GM23338 (cell line): ENCODE measurements at regions not wholly inside any gene's neighbourhood (a gene's known extent, or its start where the extent isn't known, plus 50 kb on each side); places are given as distances from the start of the nearest gene placed in this dataset.

Experiments used
- ATAC-seq: fragments of 200-7000 bp; cut with Tn5 transposase; 3 replicates; pipeline ENCODE4 v1.9.1; 2020
- DNase-seq: peaks from one replicate; pipeline ENCODE4 v3.0.0-alpha.2; 2015; ENCODE audit warnings: low spot score
- H2AFZ ChIP-seq: fragments of 200-600 bp; sonication (generic); 2 replicates; pipeline ENCODE4 v1.8.0; 2016; ENCODE audit warnings: antibody characterized with exemption, mild to moderate bottlenecking, moderate library complexity
- H3F3A ChIP-seq: fragments of 200-600 bp; sonication (generic); replicated peaks from 2 replicates; pipeline ENCODE4 v1.8.0; 2017; ENCODE audit warnings: antibody characterized with exemption, mixed run types, low read depth
- H3K27ac ChIP-seq: fragments of 200-600 bp; sonication (generic); 2 replicates; pipeline ENCODE4 v1.6.1; 2016; ENCODE audit warnings: low read depth
- H3K27me3 ChIP-seq: fragments of 200-600 bp; sonication (generic); 2 replicates; pipeline ENCODE4 v1.8.0; 2016; ENCODE audit warnings: mild to moderate bottlenecking, mixed run types, moderate library complexity; ENCODE audit not compliant: insufficient read depth
- H3K36me3 ChIP-seq: fragments of 200-600 bp; sonication (generic); 2 replicates; pipeline ENCODE4 v1.8.0; 2016; ENCODE audit warnings: mild to moderate bottlenecking; ENCODE audit not compliant: insufficient read depth
- H3K4me1 ChIP-seq: fragments of 200-600 bp; sonication (generic); 2 replicates; pipeline ENCODE4 v1.8.0; 2016; ENCODE audit warnings: mild to moderate bottlenecking, moderate library complexity; ENCODE audit not compliant: insufficient read depth
- H3K4me2 ChIP-seq: fragments of 200-600 bp; sonication (generic); 2 replicates; pipeline ENCODE4 v1.7.1; 2017; ENCODE audit warnings: mixed run types
- H3K4me3 ChIP-seq: fragments of 200-600 bp; sonication (generic); 2 replicates; pipeline ENCODE4 v1.6.1; 2016; ENCODE audit warnings: mixed run types
- H3K79me2 ChIP-seq: fragments of 200-600 bp; sonication (generic); replicated peaks from 2 replicates; pipeline ENCODE4 v1.8.0; 2017; ENCODE audit warnings: mild to moderate bottlenecking; ENCODE audit not compliant: insufficient read depth
- H3K9me2 ChIP-seq: fragments of 200-600 bp; sonication (generic); 2 replicates; pipeline ENCODE4 v1.8.0; 2017; ENCODE audit not compliant: insufficient read depth
- H4K20me1 ChIP-seq: fragments of 200-600 bp; sonication (generic); replicated peaks from 2 replicates; pipeline ENCODE4 v1.8.0; 2017; ENCODE audit warnings: mild to moderate bottlenecking; ENCODE audit not compliant: insufficient read depth
- H3K27ac Mint-ChIP-seq: 2 replicates; pipeline ENCODE4 v1.8.0; 2020; ENCODE audit warnings: inconsistent platforms, mild to moderate bottlenecking, moderate library complexity, mixed read lengths
- H3K27me3 Mint-ChIP-seq: 3 replicates; pipeline ENCODE4 v1.8.0; 2022; ENCODE audit warnings: low read depth, mild to moderate bottlenecking, moderate library complexity, mixed read lengths, inconsistent platforms; ENCODE audit not compliant: insufficient read depth, poor library complexity
- H3K36me3 Mint-ChIP-seq: 3 replicates; pipeline ENCODE4 v1.8.0; 2021; ENCODE audit warnings: low read depth, mild to moderate bottlenecking, inconsistent platforms, moderate library complexity, mixed read lengths
- H3K4me1 Mint-ChIP-seq: 3 replicates; pipeline ENCODE4 v1.8.0; 2020; ENCODE audit warnings: mild to moderate bottlenecking, inconsistent platforms, mixed read lengths
- H3K4me3 Mint-ChIP-seq: 3 replicates; pipeline ENCODE4 v1.8.0; 2021; ENCODE audit warnings: moderate library complexity, mild to moderate bottlenecking, inconsistent platforms, mixed read lengths
- H3K9me3 Mint-ChIP-seq: 3 replicates; pipeline ENCODE4 v1.8.0; 2020; ENCODE audit warnings: moderate library complexity, mild to moderate bottlenecking, inconsistent platforms, mixed read lengths
- CREB1 ChIP-seq: fragments of 250-450 bp; sonication (Bioruptor Pico); IDR thresholded peaks from 2 replicates; pipeline ENCODE4 v1.5.0; 2020; ENCODE audit warnings: low read depth, mild to moderate bottlenecking, moderate library complexity
- EZH2phosphoT487 ChIP-seq: fragments of 200-600 bp; sonication (generic); IDR thresholded peaks from one replicate; pipeline ENCODE4 v1.8.1; 2018; ENCODE audit warnings: antibody characterized with exemption; ENCODE audit not compliant: unreplicated experiment
- JUNB ChIP-seq: IDR thresholded peaks from one replicate; pipeline ENCODE4 v1.6.1; 2016; ENCODE audit warnings: antibody characterized with exemption; ENCODE audit not compliant: unreplicated experiment
- STAT1 ChIP-seq: IDR thresholded peaks from one replicate; pipeline ENCODE4 v1.6.1; 2016; ENCODE audit warnings: antibody characterized with exemption; ENCODE audit not compliant: unreplicated experiment
- TF ChIP-seq, protein P1 (sequence below): IDR thresholded peaks from one replicate; pipeline ENCODE4 v1.6.1; 2018; ENCODE audit warnings: antibody characterized with exemption; ENCODE audit not compliant: unreplicated experiment
- TF ChIP-seq, protein P2 (sequence below): fragments of 250-450 bp; sonication (Bioruptor Pico); IDR thresholded peaks from 2 replicates; pipeline ENCODE4 v1.5.0; 2020; ENCODE audit warnings: mild to moderate bottlenecking, moderate library complexity

DNA sequence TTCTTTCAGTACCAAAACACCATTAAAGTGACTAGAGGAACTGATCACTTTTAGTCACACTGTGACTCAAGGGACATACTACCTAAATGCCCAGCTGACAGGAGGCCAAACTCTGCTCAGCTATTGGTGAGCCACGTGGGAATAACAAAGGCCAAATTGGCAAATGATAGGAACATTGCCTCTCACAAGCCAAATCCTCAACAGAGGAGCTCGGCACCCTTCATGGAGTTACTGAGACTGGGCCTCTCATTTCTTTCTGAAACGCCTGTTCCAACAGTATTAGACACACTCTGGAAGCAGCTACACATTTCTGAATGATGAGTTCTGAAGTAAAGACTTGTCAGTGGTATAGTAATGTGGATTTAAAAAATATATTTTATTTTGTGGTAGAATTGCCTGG, 166.0 kb upstream of the COL8A1 start:
- Histone ChIP-seq H2AFZ (no peak overlapping the region), H3K4me1 (no peaks in the 10 kb centered on the region), H4K20me1 (no peaks in the 10 kb centered on the region), H3K27me3 (no peaks in the 10 kb centered on the region), H3K36me3 (no peaks in the 10 kb centered on the region), H3K9me2 (0 out of 2 replicates have a peak, but pooled peaks cover under 1% of the 10 kb centered on the region), H3K27ac (no peak overlapping the region), H3F3A (no peaks in the 10 kb centered on the region), H3K4me3 (no peak overlapping the region), H3K79me2 (no peaks in the 10 kb centered on the region), H3K4me2 (no peak overlapping the region)
- no peak for DNase-seq
- H3K27me3 Mint-ChIP-seq, result no peaks in the 10 kb centered on the region
- no peak overlapping the region for H3K27ac Mint-ChIP-seq
- TF ChIP-seq, protein P1, sequence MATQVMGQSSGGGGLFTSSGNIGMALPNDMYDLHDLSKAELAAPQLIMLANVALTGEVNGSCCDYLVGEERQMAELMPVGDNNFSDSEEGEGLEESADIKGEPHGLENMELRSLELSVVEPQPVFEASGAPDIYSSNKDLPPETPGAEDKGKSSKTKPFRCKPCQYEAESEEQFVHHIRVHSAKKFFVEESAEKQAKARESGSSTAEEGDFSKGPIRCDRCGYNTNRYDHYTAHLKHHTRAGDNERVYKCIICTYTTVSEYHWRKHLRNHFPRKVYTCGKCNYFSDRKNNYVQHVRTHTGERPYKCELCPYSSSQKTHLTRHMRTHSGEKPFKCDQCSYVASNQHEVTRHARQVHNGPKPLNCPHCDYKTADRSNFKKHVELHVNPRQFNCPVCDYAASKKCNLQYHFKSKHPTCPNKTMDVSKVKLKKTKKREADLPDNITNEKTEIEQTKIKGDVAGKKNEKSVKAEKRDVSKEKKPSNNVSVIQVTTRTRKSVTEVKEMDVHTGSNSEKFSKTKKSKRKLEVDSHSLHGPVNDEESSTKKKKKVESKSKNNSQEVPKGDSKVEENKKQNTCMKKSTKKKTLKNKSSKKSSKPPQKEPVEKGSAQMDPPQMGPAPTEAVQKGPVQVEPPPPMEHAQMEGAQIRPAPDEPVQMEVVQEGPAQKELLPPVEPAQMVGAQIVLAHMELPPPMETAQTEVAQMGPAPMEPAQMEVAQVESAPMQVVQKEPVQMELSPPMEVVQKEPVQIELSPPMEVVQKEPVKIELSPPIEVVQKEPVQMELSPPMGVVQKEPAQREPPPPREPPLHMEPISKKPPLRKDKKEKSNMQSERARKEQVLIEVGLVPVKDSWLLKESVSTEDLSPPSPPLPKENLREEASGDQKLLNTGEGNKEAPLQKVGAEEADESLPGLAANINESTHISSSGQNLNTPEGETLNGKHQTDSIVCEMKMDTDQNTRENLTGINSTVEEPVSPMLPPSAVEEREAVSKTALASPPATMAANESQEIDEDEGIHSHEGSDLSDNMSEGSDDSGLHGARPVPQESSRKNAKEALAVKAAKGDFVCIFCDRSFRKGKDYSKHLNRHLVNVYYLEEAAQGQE, result no peak
- no peak for TF ChIP-seq STAT1
- no peak for TF ChIP-seq EZH2phosphoT487
- TF ChIP-seq JUNB, result no peak
- no peak for TF ChIP-seq CREB1 (CRISPR knock-in tag)
- TF ChIP-seq, protein P2, sequence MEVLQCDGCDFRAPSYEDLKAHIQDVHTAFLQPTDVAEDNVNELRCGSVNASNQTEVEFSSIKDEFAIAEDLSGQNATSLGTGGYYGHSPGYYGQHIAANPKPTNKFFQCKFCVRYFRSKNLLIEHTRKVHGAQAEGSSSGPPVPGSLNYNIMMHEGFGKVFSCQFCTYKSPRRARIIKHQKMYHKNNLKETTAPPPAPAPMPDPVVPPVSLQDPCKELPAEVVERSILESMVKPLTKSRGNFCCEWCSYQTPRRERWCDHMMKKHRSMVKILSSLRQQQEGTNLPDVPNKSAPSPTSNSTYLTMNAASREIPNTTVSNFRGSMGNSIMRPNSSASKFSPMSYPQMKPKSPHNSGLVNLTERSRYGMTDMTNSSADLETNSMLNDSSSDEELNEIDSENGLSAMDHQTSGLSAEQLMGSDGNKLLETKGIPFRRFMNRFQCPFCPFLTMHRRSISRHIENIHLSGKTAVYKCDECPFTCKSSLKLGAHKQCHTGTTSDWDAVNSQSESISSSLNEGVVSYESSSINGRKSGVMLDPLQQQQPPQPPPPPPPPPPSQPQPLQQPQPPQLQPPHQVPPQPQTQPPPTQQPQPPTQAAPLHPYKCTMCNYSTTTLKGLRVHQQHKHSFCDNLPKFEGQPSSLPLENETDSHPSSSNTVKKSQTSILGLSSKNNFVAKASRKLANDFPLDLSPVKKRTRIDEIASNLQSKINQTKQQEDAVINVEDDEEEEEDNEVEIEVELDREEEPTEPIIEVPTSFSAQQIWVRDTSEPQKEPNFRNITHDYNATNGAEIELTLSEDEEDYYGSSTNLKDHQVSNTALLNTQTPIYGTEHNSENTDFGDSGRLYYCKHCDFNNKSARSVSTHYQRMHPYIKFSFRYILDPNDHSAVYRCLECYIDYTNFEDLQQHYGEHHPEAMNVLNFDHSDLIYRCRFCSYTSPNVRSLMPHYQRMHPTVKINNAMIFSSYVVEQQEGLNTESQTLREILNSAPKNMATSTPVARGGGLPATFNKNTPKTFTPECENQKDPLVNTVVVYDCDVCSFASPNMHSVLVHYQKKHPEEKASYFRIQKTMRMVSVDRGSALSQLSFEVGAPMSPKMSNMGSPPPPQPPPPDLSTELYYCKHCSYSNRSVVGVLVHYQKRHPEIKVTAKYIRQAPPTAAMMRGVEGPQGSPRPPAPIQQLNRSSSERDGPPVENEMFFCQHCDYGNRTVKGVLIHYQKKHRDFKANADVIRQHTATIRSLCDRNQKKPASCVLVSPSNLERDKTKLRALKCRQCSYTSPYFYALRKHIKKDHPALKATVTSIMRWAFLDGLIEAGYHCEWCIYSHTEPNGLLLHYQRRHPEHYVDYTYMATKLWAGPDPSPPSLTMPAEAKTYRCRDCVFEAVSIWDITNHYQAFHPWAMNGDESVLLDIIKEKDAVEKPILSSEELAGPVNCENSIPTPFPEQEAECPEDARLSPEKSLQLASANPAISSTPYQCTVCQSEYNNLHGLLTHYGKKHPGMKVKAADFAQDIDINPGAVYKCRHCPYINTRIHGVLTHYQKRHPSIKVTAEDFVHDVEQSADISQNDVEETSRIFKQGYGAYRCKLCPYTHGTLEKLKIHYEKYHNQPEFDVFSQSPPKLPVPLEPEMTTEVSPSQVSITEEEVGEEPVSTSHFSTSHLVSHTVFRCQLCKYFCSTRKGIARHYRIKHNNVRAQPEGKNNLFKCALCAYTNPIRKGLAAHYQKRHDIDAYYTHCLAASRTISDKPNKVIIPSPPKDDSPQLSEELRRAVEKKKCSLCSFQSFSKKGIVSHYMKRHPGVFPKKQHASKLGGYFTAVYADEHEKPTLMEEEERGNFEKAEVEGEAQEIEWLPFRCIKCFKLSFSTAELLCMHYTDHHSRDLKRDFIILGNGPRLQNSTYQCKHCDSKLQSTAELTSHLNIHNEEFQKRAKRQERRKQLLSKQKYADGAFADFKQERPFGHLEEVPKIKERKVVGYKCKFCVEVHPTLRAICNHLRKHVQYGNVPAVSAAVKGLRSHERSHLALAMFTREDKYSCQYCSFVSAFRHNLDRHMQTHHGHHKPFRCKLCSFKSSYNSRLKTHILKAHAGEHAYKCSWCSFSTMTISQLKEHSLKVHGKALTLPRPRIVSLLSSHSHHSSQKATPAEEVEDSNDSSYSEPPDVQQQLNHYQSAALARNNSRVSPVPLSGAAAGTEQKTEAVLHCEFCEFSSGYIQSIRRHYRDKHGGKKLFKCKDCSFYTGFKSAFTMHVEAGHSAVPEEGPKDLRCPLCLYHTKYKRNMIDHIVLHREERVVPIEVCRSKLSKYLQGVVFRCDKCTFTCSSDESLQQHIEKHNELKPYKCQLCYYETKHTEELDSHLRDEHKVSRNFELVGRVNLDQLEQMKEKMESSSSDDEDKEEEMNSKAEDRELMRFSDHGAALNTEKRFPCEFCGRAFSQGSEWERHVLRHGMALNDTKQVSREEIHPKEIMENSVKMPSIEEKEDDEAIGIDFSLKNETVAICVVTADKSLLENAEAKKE (CRISPR knock-in tag), result no peak
- ATAC-seq, result no peak
- peaks cover 5% of the 10 kb centered on the region; the same call in 1 of the 3 replicates for H3K9me3 Mint-ChIP-seq
- no peak overlapping the region for H3K4me3 Mint-ChIP-seq
- no peaks in the 10 kb centered on the region for H3K4me1 Mint-ChIP-seq
- no peaks in the 10 kb centered on the region; the same call in 2 of the 3 replicates for H3K36me3 Mint-ChIP-seq
